ENCODE measurements at regions not wholly inside any gene's neighbourhood (a gene's known extent, or its start where the extent isn't known, plus 50 kb on each side); places are given as distances from the start of the nearest gene placed in this dataset.

DNA sequence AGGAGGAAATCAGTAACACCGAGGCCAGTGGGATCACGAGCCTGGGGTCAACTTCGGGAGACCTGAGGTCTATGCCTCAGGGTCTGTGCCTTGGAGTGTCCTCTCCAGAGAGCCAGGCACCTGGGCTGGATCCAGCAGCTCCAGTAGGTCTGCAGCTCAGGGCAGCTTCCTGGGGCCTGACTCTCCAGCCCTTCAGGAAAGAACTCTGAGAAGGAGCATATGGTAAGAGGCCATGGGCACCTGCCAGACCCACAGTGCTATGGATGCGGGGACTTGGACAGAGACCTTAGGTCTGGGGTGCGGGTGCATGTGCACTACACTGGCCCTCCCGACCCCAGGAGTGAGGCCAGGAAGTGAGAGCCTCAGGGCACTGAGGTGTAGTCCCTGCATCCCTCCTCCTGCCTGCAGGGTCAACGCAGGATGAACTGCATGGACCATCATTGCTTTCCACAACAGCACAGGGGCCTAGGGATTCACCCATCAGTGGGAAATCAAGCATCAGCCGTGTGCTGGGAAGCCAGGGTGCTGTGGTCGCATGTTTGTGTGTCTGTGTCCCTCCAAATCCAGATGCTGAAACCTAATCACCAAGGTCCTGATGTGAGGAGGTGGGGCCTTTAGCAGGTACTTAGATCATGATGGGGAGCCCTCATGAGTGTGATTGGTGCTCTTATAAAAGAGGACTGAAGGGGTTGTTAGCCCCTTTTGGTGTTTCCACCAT lies 210.9 kb upstream of the CST7 start:
- TF ChIP-seq, protein P1, sequence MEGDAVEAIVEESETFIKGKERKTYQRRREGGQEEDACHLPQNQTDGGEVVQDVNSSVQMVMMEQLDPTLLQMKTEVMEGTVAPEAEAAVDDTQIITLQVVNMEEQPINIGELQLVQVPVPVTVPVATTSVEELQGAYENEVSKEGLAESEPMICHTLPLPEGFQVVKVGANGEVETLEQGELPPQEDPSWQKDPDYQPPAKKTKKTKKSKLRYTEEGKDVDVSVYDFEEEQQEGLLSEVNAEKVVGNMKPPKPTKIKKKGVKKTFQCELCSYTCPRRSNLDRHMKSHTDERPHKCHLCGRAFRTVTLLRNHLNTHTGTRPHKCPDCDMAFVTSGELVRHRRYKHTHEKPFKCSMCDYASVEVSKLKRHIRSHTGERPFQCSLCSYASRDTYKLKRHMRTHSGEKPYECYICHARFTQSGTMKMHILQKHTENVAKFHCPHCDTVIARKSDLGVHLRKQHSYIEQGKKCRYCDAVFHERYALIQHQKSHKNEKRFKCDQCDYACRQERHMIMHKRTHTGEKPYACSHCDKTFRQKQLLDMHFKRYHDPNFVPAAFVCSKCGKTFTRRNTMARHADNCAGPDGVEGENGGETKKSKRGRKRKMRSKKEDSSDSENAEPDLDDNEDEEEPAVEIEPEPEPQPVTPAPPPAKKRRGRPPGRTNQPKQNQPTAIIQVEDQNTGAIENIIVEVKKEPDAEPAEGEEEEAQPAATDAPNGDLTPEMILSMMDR (conservative IDR thresholded peaks at IDR 0.05; ENCODE audit: low read length), result no peak
- TF ChIP-seq EZH2phosphoT487 (IDR thresholded peaks at IDR 0.05; ENCODE audit: borderline replicate concordance), result no peak

All from Loucy (cell line).